Suppressor macrophage treated with lipopolysaccharide for 4 hours (primary cell): ENCODE measurements at regions not wholly inside any gene's neighbourhood (a gene's known extent, or its start where the extent isn't known, plus 50 kb on each side); places are given as distances from the start of the nearest gene placed in this dataset.
"Not testable (repeated sequence)": the region's sequence is repeated elsewhere in the genome, so short reads cannot be mapped to it uniquely, and the experiment has no call there.

Experiments
- DNase-seq: peaks from one replicate; pipeline ENCODE4 v3.0.0-alpha.2; 2020

GRCh38 chr5:101455851-101456250 lies 552.8 kb upstream of the ST8SIA4 start:
- no peak for DNase-seq

DNA sequence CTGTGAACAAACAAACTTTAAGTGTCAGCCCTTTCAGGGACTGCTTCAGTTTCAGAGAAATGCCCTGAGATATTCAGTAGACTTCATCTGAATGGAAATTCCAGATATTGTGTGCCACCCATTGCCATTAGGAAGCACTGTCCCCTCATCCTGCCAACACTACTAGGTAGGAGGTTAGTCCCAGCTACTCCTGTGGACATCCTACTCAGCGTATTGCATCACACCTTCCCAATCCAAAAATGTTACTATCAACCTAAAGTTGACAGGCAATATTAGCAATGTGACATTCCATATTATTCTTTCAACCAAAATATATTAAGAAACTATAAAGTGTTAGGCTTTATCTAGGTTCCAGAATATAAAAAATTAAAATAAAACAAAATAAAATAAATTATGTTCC lies 552.0 kb upstream of the ST8SIA4 start:
- no peak for DNase-seq

- not testable (repeated sequence) for DNase-seq
These were observed 539.2 kb upstream of the ST8SIA4 start for GRCh38 chr5:101442281-101442680.

DNA sequence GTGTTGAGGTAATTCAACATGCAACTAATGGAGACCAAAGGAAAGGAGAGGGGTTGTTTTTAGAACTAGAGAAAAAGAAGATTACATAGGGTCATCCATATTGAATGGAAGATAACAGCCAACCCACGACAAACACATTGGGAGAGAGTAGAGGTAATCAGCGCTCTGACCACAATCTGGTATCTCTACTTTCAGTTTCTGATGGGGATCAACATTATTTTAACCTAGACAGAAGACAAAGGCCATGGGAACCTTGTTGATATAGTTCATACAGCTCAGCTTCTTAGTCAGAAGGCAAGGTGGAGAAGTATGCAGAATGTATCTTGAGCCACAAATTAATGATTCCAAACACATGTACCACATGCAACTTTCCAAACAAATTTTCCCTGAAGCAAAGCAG lies 537.1 kb upstream of the ST8SIA4 start:
- no peak for DNase-seq

DNA sequence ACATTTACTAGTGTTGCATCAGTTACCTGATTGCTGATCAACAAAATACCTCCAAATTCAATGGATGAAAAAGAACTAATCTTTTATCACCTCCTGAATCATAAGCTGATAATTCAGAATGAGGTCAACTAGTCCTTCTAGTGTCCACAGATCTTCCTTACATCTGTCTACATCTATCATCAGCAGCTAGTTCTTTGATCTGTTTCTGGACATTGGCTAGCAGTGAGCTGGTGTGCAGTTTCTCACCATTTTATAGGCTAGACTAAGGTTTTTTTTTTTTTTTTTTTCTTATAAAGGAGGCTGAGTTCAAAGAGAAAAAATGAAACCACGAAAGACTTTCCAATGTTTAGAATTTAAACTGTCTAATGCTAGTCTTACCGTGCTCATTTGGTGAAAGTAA lies 534.3 kb upstream of the ST8SIA4 start:
- DNase-seq = no peak

DNA sequence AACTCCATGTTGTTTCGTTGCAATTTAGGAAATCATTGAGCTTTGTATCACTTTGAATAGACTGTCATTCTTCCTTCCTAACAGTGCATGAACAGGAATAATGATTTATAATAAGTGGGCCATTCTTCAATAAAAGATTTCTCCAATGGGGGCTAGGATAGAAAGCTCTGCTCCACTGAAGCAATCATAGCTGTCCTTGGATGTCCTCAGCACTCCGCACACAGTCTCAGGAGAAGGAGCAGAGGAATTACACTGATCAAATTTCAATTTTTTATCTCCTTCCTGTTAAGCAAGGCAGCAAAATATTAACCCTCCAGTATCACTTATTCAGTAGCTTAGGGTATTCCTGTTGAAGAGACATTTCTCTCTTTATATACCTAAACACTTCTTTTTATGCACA lies 532.7 kb upstream of the ST8SIA4 start:
- DNase-seq = no peak

- DNase-seq = no peak
These were observed 528.1 kb upstream of the ST8SIA4 start for GRCh38 chr5:101431201-101431600.

- no peak for DNase-seq
These were observed 527.5 kb upstream of the ST8SIA4 start for GRCh38 chr5:101430551-101430950.

DNA sequence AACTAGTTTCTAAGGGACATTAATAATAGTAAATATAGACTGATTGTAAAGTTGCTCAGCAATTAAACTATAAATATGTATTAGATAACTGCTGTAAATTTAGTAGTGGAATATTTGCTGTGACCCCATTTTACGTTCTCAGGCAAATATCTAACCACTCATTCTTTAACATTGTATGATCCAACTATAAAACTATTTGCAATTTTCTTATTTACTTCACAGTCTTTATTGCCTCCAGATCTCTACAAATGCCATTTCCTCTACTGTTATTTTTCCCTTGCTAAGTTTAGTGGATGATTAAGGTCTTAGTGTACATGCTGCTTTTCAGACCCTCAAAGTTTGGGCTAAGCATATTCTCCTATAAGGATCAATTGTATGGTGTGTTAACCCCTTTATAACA lies 526.2 kb upstream of the ST8SIA4 start:
- no peak for DNase-seq

DNA sequence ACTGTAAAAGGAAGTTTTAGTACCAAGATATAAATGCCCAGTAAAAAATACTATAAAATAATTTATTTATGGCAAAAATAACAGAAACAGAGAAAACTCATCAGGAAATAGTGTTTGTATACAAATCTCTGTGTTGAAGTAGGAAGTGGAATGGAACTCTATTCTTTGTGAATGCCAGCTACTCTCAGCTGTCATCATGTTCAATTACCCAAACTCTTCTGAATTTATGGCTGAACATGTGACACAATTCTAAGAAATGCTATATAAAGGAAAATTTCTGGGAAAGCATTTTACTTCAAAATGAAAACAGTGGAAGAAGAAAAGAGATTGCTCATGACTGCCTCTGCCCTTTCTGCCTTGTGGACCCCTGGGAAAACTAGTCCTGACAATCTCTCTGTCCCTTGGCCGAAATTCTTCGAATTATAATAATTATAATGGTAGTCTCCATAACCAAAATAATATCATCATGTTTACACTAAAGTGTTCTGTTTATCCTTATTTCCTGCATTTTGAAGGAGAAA lies 522.3 kb upstream of the ST8SIA4 start:
- DNase-seq = no peak

DNA sequence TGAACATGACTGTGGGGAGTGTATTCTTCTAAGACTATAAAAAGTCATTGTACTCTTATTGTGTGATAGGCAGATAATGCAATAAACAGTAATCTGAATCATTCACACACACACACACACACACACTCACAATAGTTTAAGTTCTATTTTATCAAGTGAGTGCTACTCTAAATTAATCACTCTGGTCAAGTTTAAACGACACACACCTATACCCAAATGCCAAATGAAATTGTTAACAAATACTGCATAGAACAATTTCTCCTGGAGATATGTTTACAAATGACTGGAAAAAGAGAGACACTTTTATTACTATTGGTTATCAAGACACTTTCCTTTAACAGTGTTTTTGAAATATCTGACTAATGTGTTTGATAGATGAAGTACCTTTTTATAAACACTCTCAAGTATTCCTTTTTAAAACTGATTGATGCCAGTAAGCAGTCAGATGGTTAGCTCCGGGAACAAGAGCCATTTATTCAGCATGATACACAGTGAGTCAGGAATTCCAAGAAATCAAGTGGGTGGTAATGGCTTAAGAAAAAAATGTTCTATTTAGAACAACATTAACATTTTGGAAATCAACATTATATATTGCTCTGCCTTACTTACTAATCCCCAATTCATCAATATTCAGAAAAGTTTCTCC lies 521.6 kb upstream of the ST8SIA4 start:
- no peak for DNase-seq

GRCh38 chr5:101418713-101419118 lies 515.6 kb upstream of the ST8SIA4 start:
- DNase-seq = no peak

GRCh38 chr5:101404531-101404930 lies 501.4 kb upstream of the ST8SIA4 start:
- DNase-seq = no peak

DNA sequence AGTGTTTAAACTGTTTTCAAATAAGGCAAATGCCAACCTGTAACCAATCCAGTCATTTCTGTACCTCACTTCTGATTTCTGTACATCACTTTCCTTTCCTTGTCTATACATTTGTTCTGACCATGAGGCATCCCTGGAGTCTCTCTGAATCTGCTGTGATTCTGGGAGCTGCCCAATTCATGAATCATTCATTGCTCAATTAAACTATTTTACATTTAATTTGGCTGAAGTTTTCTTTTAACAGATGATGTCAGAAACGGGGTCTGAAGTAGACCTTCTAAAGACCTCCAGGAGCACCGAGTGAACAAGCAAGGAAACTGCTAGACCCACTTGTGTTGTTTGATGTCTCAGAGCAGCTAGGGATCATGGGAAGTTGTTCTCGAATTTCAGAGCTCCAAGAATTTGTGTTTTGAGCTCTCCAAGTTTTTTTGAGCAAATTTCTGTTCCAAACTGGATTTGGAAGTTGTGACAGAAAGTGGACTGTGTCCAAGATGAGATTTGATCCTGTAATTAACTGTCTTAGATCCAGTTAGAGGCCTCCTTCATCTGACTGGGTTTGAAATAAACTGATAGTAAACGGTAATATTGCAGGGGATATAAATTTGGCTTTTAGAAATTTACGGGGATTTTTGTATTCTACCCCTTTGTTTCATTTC lies 490.8 kb upstream of the ST8SIA4 start:
- no peak for DNase-seq

DNA sequence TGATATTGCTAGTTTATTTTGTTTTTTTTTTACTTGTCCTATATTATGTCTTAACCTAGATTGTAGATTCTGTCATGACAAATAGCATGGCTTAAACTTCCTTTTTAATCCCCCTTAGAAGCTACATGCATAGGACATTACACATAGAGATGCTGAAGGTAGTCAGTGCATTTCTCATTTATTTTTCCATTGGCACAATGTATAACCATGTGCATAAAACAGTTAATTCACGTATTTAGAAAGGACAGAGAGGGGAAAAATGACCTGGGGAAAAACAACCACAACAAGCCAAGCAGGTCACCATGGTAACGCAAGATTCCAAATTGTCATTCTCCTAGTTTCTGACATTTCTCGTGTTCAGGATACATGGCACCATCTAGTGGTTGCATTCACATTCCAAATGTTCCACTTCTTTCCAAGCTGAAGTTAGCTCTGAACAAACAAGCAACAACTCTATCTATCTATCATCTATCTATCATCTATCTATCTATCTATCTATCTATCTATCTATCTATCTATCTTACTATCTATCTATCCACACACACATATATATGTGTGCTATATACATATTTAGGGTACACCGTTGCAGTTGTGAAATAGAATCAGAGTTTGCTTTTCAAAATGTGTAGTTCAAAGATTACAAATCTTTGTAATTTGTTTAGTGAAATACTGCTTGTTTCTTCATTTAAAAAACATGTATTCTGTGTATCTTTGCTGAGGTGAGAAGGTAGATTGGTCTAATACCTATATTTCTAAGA lies 487.2 kb upstream of the ST8SIA4 start:
- peak; percentile 45 for DNase-seq

DNA sequence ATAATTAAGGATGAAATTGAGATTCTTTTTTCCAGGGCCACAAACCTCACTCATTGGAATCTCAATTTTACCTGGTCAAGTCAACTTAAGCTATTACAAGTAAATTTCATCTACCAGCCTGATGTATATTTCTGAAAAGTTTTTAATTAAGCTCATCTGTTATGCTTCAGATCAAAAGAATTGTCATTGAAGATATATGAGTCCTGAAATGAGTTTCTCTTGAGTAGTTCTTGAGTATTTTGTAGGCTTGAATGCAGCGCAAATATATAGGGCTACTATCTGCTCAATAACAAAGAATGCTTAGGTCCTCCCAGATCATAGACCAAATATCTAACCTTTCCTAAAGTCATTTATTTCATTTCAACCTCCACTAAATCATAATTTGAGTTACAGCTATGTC lies 482.2 kb upstream of the ST8SIA4 start:
- DNase-seq = no peak

DNA sequence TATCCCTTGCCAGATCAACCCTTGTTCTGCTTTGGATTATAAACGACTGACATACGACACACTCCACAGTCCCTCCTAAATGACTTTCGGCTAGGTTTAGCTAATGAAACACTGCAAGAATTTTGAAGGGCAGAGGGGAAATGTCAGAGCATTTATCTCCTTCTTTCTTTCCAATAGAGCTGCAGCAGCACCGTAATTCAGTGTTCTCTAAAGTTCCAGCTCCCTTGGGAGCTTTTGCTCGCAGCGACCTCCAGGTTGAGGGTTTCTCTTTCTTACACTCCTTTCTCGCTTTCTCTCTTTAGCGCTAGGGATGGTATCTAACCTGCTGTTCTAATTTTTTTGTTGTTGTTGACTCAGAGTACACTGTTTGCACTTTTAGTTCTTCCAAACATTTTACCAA lies 467.1 kb upstream of the ST8SIA4 start:
- DNase-seq = no peak

GRCh38 chr5:101364469-101364868 lies 461.4 kb upstream of the ST8SIA4 start:
- DNase-seq = no peak

DNA sequence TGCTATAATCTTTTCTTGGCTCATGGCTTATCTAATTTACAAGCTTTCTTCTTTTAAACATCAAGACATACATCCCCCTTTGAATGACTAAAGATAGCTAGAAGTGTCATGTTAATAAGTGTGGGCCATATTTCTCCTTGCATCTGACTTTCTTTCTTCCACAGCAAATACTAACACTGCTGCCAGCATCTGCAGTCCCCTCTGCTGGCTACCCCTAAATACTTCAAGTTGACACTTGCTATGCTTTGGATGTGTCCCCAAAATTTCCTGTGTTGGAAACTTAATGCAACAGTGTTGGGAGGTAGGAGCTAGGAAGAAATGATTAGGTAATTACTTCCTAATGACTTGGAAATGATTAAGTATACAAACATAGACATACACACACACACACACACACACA lies 459.0 kb upstream of the ST8SIA4 start:
- no peak for DNase-seq

DNA sequence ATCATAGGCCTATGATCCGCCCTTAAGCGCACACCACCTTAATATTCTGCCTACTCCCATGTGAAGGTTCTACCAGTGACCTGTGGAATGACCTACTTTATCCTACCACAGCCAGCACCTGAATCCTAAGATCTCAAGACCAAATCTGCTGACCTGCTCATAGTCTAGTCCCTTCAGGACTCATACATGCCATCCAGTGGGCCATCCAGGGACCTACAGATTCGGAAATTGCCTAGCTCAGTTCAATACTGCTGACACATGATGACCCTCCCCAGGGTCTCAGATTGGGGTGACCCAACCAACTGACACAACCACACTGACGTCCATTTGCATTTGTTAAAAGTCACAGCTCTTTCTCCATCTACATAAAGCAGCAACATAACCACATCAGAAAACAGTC lies 443.8 kb upstream of the ST8SIA4 start:
- no peak for DNase-seq

DNA sequence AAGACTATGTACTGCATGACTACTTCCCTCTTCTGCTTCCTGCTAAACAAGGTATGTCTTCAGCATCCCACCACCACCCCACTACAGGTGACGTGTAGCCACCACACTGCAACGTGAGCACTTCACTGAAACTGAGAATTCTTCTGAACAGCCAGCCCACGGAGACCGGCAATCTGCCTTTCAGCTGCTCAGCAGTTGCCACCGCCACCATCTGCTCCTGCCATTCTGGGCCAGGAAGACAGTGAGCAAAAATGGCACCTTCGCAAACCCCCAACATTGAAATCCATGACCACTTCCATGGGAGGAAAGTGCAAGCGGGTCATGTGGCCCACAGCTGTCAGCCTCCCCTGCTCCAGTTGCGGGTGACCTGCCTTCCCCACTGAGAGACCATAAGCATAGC lies 443.4 kb upstream of the ST8SIA4 start:
- no peak for DNase-seq

- no peak for DNase-seq
These were observed 435.1 kb upstream of the ST8SIA4 start for GRCh38 chr5:101338226-101338625.

- DNase-seq = no peak
These were observed 424.7 kb upstream of the ST8SIA4 start for GRCh38 chr5:101327816-101328215.

DNA sequence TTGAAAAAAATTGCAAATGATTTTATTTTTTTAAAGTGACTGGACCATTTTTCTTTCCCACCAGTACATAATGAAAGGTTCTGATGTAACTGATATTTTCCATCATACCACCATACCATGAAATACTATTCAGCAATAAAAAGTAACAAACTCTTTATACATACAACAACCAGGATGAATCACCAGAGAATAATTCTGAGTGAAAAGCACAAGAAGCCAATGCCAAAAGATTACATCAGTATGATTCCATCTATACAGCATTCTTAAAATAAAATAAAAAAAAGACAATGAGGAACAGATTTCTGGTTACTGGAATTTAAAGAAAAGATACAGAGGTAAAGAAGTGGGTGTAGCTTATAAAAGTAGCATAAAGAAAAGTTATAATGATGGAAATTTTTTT lies 423.7 kb upstream of the ST8SIA4 start:
- DNase-seq = no peak
